ENCODE measurements at regions not wholly inside any gene's neighbourhood (a gene's known extent, or its start where the extent isn't known, plus 50 kb on each side); places are given as distances from the start of the nearest gene placed in this dataset.

- no peak for TF ChIP-seq TCF4 (CRISPR knock-in tag; IDR thresholded peaks at IDR 0.05; ENCODE audit: borderline replicate concordance)
Observed at GRCh38 chr6:4379958-4380357, 244.6 kb upstream of the ECI2 start (continued).

- TF ChIP-seq ARNTL (CRISPR knock-in tag; IDR thresholded peaks at IDR 0.05; ENCODE audit: borderline replicate concordance, low read depth) = no peak
- TF ChIP-seq CSRNP3 (CRISPR knock-in tag; IDR thresholded peaks at IDR 0.05) = no peak
- no peak for TF ChIP-seq ZNF70 (CRISPR knock-in tag; IDR thresholded peaks at IDR 0.05)
- no peak for ATAC-seq
Observed at GRCh38 chr6:4378319-4378996, 243.1 kb upstream of the ECI2 start.

- TF ChIP-seq ZNF565 (CRISPR knock-in tag; conservative IDR thresholded peaks at IDR 0.05; ENCODE audit: low read depth) (no peak), TOX (CRISPR knock-in tag; IDR thresholded peaks at IDR 0.05; ENCODE audit: borderline replicate concordance) (no peak), GLIS3 (CRISPR knock-in tag; IDR thresholded peaks at IDR 0.05) (no peak), ZFP3 (CRISPR knock-in tag; IDR thresholded peaks at IDR 0.05) (no peak), PPARA (CRISPR knock-in tag; IDR thresholded peaks at IDR 0.05; ENCODE audit: borderline replicate concordance) (no peak), ARNTL (CRISPR knock-in tag; IDR thresholded peaks at IDR 0.05; ENCODE audit: borderline replicate concordance, low read depth) (no peak), ISL1 (CRISPR knock-in tag; IDR thresholded peaks at IDR 0.05) (no peak), ESRRG (CRISPR knock-in tag; IDR thresholded peaks at IDR 0.05) (no peak), CREB5 (CRISPR knock-in tag; IDR thresholded peaks at IDR 0.05; ENCODE audit: low read depth) (no peak), ZFP30 (CRISPR knock-in tag; IDR thresholded peaks at IDR 0.05) (no peak), PATZ1 (CRISPR knock-in tag; IDR thresholded peaks at IDR 0.05; ENCODE audit: borderline replicate concordance) (no peak)
- ATAC-seq = no peak
Observed at GRCh38 chr6:4377603-4378002, 242.2 kb upstream of the ECI2 start.

GRCh38 chr6:4374216-4374615 is 238.8 kb upstream of the ECI2 start:
- ATAC-seq = no peak
- TF ChIP-seq CREB5 (CRISPR knock-in tag; IDR thresholded peaks at IDR 0.05; ENCODE audit: low read depth) = no peak
- TF ChIP-seq RARB (CRISPR knock-in tag; IDR thresholded peaks at IDR 0.05) = no peak
- TF ChIP-seq BACH2 (CRISPR knock-in tag; IDR thresholded peaks at IDR 0.05; ENCODE audit: borderline replicate concordance) = no peak
- TF ChIP-seq GLIS3 (CRISPR knock-in tag; IDR thresholded peaks at IDR 0.05) = no peak
- no peak for TF ChIP-seq ZC3H10 (CRISPR knock-in tag; IDR thresholded peaks at IDR 0.05)
- TF ChIP-seq TSHZ2 (CRISPR knock-in tag; IDR thresholded peaks at IDR 0.05) = no peak
- no peak for TF ChIP-seq CSRNP3 (CRISPR knock-in tag; IDR thresholded peaks at IDR 0.05)
- TF ChIP-seq CSDC2 (CRISPR knock-in tag; IDR thresholded peaks at IDR 0.05) = no peak
- TF ChIP-seq PATZ1 (CRISPR knock-in tag; IDR thresholded peaks at IDR 0.05; ENCODE audit: borderline replicate concordance) = no peak
- no peak for TF ChIP-seq ESRRG (CRISPR knock-in tag; IDR thresholded peaks at IDR 0.05)
- TF ChIP-seq ARNTL (CRISPR knock-in tag; IDR thresholded peaks at IDR 0.05; ENCODE audit: borderline replicate concordance, low read depth) = no peak
- TF ChIP-seq TOX (CRISPR knock-in tag; IDR thresholded peaks at IDR 0.05; ENCODE audit: borderline replicate concordance) = no peak
- no peak for TF ChIP-seq SNAI2 (CRISPR knock-in tag; IDR thresholded peaks at IDR 0.05)
- TF ChIP-seq ZNF70 (CRISPR knock-in tag; IDR thresholded peaks at IDR 0.05) = no peak
- TF ChIP-seq POU6F1 (CRISPR knock-in tag; IDR thresholded peaks at IDR 0.05; ENCODE audit: borderline replicate concordance, low read depth) = no peak

Measured in SK-N-SH treated with all-trans-retinoic acid at 6 μM for 48 hours (cell line).